ENCODE measurements at regions not wholly inside any gene's neighbourhood (a gene's known extent, or its start where the extent isn't known, plus 50 kb on each side); places are given as distances from the start of the nearest gene placed in this dataset.

DNA sequence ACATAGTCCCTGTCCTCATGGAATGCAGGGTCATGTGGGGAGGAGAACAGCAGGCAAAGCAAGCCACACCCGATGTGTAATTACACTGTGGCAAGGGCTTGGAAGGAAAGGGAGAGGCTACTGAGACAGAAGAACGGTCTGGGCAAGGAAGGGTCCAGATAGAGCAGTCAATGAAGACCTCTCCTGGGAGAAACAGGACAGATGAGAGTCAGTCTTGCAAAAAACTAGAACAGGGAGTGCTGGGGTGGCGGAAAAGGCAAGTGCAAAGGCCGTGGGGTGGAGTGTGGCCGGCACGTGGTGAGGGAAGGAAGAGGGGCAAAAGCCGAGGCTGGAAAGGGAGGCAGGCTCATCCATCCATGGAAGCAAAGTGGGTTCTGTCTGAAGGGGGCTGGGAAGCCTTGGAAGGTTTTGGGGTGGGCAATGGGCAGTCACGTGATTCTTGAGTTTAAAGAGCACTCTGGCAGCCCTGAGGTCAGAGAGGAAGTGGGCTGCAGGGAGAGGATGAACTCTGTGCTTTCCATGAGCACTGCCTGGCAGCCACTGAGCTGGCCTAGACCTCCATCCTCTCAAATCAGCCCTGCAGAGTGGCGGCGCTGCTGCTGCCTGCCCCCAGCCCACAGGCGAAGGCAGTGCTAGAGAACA lies 182.2 kb downstream of the INHBB start (continued):
- TF ChIP-seq, protein P1, sequence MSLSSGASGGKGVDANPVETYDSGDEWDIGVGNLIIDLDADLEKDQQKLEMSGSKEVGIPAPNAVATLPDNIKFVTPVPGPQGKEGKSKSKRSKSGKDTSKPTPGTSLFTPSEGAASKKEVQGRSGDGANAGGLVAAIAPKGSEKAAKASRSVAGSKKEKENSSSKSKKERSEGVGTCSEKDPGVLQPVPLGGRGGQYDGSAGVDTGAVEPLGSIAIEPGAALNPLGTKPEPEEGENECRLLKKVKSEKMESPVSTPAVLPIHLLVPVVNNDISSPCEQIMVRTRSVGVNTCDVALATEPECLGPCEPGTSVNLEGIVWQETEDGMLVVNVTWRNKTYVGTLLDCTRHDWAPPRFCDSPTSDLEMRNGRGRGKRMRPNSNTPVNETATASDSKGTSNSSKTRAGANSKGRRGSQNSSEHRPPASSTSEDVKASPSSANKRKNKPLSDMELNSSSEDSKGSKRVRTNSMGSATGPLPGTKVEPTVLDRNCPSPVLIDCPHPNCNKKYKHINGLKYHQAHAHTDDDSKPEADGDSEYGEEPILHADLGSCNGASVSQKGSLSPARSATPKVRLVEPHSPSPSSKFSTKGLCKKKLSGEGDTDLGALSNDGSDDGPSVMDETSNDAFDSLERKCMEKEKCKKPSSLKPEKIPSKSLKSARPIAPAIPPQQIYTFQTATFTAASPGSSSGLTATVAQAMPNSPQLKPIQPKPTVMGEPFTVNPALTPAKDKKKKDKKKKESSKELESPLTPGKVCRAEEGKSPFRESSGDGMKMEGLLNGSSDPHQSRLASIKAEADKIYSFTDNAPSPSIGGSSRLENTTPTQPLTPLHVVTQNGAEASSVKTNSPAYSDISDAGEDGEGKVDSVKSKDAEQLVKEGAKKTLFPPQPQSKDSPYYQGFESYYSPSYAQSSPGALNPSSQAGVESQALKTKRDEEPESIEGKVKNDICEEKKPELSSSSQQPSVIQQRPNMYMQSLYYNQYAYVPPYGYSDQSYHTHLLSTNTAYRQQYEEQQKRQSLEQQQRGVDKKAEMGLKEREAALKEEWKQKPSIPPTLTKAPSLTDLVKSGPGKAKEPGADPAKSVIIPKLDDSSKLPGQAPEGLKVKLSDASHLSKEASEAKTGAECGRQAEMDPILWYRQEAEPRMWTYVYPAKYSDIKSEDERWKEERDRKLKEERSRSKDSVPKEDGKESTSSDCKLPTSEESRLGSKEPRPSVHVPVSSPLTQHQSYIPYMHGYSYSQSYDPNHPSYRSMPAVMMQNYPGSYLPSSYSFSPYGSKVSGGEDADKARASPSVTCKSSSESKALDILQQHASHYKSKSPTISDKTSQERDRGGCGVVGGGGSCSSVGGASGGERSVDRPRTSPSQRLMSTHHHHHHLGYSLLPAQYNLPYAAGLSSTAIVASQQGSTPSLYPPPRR (CRISPR knock-in tag; IDR thresholded peaks at IDR 0.05; ENCODE audit: borderline replicate concordance): peak; percentile 78; the same call in 1 of the 2 replicates
- TF ChIP-seq TEF (CRISPR knock-in tag; IDR thresholded peaks at IDR 0.05) (no peak; the same call in 1 of the 2 replicates), TCF12 (IDR thresholded peaks at IDR 0.05) (no peak), TCF12 (CRISPR knock-in tag; IDR thresholded peaks at IDR 0.05) (0 out of 2 replicates have a peak, but pooled peaks have one; percentile 34), ZNF264 (CRISPR knock-in tag; IDR thresholded peaks at IDR 0.05) (no peak)

GRCh38 chr2:120528693-120529076 lies 182.7 kb downstream of the INHBB start:
- no peaks in the 10 kb centered on the region for H3K79me2 ChIP-seq (ENCODE audit: insufficient read depth, low read length)
- ATAC-seq: no peak
- FAIRE-seq: no peak
- H3K4me1 ChIP-seq (ENCODE audit: insufficient read depth, low read length): peaks cover 76% of the 10 kb centered on the region
- CTCF ChIA-PET (ENCODE audit: low intra/inter-chr PET ratio, low total read pairs): interaction anchor here (0.9 kb wide), 1 partner anchor 24 kb away, joined by 3 read pairs; no protein-coding TSS in a partner anchor
- H2AFZ ChIP-seq (ENCODE audit: low read length): no peak overlapping the region
- H3K27me3 ChIP-seq (ENCODE audit: control insufficient read depth in 1 of 2, insufficient read depth in 2 of 2, low read length in 2 of 2): peaks cover 0 to 6% of the 10 kb centered on the region in 2 experiments; a peak in 2 of 5 replicates
- POLR2A ChIA-PET: interaction anchor here (0.7 to 2.2 kb wide), 5 partner anchors 10 to 62 kb away, joined by 4 to 13 read pairs (median 9); no protein-coding TSS in a partner anchor
- intact Hi-C loops (cut with micrococcal nuclease; ENCODE audit: unreplicated experiment) (no loop called here), in situ Hi-C loops (cut with HindIII; ENCODE audit: extremely low pct_ligation_motif_present, low pct_unique_long_range_greater_than_20kb) (no loop called here)
- H3K9me3 ChIP-seq (ENCODE audit: low read length): no peaks in the 10 kb centered on the region
- WGBS (ENCODE audit: low lambda C conversion rate): 57% methylated on average over 7 of the region's 7 CpGs
- no peak for DNase-seq (ENCODE audit: low spot score)
- no TSS peak for BruUV-seq (replicated peaks)
- no peak overlapping the region for H3K9ac ChIP-seq (ENCODE audit: insufficient read depth, low read depth, low read length)
- no peak overlapping the region for H3K4me3 ChIP-seq (replicated peaks in 1 of 3; ENCODE audit: insufficient read depth in 1 of 3, low read depth in 2 of 3, low read length in 3 of 3)
- no peaks in the 10 kb centered on the region for H4K20me1 ChIP-seq (ENCODE audit: insufficient read depth, low read length)
- peak overlapping the region; percentile 14 for H3K4me2 ChIP-seq (ENCODE audit: low read depth, low read length)
- H3K27ac ChIP-seq (ENCODE audit: extremely low read length, insufficient read depth, low read length): no peak overlapping the region
- no peaks in the 10 kb centered on the region for H3K36me3 ChIP-seq (replicated peaks in 1 of 2; ENCODE audit: control insufficient read depth in 1 of 2, insufficient read depth in 2 of 2, low read length in 2 of 2)
- peak; percentile 14; the same call in 1 of the 2 replicates for TF ChIP-seq ZNF687 (CRISPR knock-in tag; IDR thresholded peaks at IDR 0.05)
- TF ChIP-seq, protein P2, sequence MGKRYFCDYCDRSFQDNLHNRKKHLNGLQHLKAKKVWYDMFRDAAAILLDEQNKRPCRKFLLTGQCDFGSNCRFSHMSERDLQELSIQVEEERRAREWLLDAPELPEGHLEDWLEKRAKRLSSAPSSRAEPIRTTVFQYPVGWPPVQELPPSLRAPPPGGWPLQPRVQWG (CRISPR knock-in tag; IDR thresholded peaks at IDR 0.05; ENCODE audit: borderline replicate concordance, low read depth): no peak
- peak; percentile 69; the same call in 1 of the 2 replicates for TF ChIP-seq ZNF576 (CRISPR knock-in tag; IDR thresholded peaks at IDR 0.05)
- TF ChIP-seq, protein P3, sequence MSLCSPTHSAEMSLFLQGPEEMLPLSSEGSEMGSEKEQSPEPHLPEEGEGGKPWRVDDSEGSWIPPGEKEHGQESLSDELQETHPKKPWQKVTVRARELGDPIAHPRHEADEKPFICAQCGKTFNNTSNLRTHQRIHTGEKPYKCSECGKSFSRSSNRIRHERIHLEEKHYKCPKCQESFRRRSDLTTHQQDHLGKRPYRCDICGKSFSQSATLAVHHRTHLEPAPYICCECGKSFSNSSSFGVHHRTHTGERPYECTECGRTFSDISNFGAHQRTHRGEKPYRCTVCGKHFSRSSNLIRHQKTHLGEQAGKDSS (CRISPR knock-in tag; IDR thresholded peaks at IDR 0.05; ENCODE audit: borderline replicate concordance, low read depth): 0 out of 2 replicates have a peak, but pooled peaks have one; percentile 11
- TF ChIP-seq ZNF44 (CRISPR knock-in tag; IDR thresholded peaks at IDR 0.05): no peak
